Immature natural killer cell (primary cell): ENCODE measurements at regions not wholly inside any gene's neighbourhood (a gene's known extent, or its start where the extent isn't known, plus 50 kb on each side); places are given as distances from the start of the nearest gene placed in this dataset.
"Not testable (repeated sequence)": the region's sequence is repeated elsewhere in the genome, so short reads cannot be mapped to it uniquely, and the experiment has no call there.

Source experiments
- DNase-seq, 3 donors: peaks; one replicate each; pipeline ENCODE4 v3.0.0; 2022; ENCODE audit warnings: mixed read lengths in 1 of 3
- H3K27ac Mint-ChIP-seq, 6 donors: one replicate each; pipeline ENCODE4 v1.8.0; 2020; ENCODE audit warnings: mixed read lengths in 6 of 6, mild to moderate bottlenecking in 5 of 6, inconsistent platforms in 4 of 6, moderate library complexity in 3 of 6
- H3K27me3 Mint-ChIP-seq, 3 donors: one replicate each; pipeline ENCODE4 v1.8.0; 2020 to 2021; ENCODE audit warnings: low read depth in 3 of 3, mild to moderate bottlenecking in 3 of 3, mixed read lengths in 3 of 3, moderate library complexity in 3 of 3, inconsistent platforms in 1 of 3
- H3K36me3 Mint-ChIP-seq, 3 donors: one replicate each; pipeline ENCODE4 v1.8.0; 2020; ENCODE audit warnings: mixed read lengths in 3 of 3, inconsistent platforms in 2 of 3, mild to moderate bottlenecking in 2 of 3
- H3K4me1 Mint-ChIP-seq, 2 donors: one replicate each; pipeline ENCODE4 v1.8.0; 2020; ENCODE audit warnings: inconsistent platforms in 2 of 2, mild to moderate bottlenecking in 2 of 2, mixed read lengths in 2 of 2, moderate library complexity in 1 of 2
- H3K4me3 Mint-ChIP-seq, 5 donors: one replicate each; pipeline ENCODE4 v1.8.0; 2020; ENCODE audit warnings: mild to moderate bottlenecking in 5 of 5, mixed read lengths in 5 of 5, inconsistent platforms in 3 of 5, moderate library complexity in 3 of 5
- H3K9me3 Mint-ChIP-seq, 6 donors: one replicate each; pipeline ENCODE4 v1.8.0; 2020; ENCODE audit warnings: mild to moderate bottlenecking in 6 of 6, mixed read lengths in 6 of 6, inconsistent platforms in 4 of 6, moderate library complexity in 3 of 6

GRCh38 chr15:34642247-34642646 lies 58.8 kb upstream of the GOLGA8B start:
- no peaks in the 10 kb centered on the region for H3K4me1 Mint-ChIP-seq
- no peak overlapping the region for H3K27ac Mint-ChIP-seq
- peaks cover 0 to 13% (median 0%) of the 10 kb centered on the region in 3 donors for H3K27me3 Mint-ChIP-seq
- no peak overlapping the region for H3K4me3 Mint-ChIP-seq
- no peaks in the 10 kb centered on the region for H3K36me3 Mint-ChIP-seq
- DNase-seq, result no peak
- H3K9me3 Mint-ChIP-seq, result peaks cover 0 to 2% (median 0%) of the 10 kb centered on the region in 6 donors

- no peak overlapping the region for H3K27ac Mint-ChIP-seq
- no peaks in the 10 kb centered on the region for H3K36me3 Mint-ChIP-seq
- H3K9me3 Mint-ChIP-seq, result peaks cover 0 to 2% (median 0%) of the 10 kb centered on the region in 6 donors
- no peaks in the 10 kb centered on the region for H3K4me1 Mint-ChIP-seq
- no peak for DNase-seq
- peaks cover 0 to 13% (median 0%) of the 10 kb centered on the region in 3 donors for H3K27me3 Mint-ChIP-seq
- H3K4me3 Mint-ChIP-seq, result no peak overlapping the region
Observed at GRCh38 chr15:34640661-34641060, 57.2 kb upstream of the GOLGA8B start.

DNA sequence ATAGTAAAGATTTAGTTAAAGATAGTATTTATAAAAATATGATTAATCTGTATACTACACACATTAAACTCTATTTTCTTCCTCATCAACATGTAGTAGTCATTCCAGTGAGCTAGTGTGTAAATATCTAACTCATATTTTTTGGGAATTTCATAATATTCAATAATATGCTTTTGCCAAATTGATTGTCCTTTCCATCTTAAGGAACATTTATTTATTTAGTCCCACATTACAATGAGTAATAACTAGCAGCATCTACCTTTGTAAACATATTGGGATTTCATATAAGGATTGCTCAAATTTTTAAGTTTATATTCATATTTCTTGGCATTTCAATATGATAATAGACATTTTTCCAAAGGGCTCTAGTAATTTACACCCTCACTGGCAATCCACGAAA lies 53.9 kb upstream of the GOLGA8B start:
- Mint-ChIP-seq H3K27me3 (peaks cover 0 to 17% (median 0%) of the 10 kb centered on the region in 3 donors), H3K4me1 (no peaks in the 10 kb centered on the region), H3K36me3 (no peaks in the 10 kb centered on the region), H3K9me3 (peaks cover 0 to 4% (median under 1%) of the 10 kb centered on the region in 6 donors), H3K4me3 (no peak overlapping the region), H3K27ac (no peak overlapping the region)
- no peak for DNase-seq

GRCh38 chr15:34633602-34634001 lies 50.2 kb upstream of the GOLGA8B start:
- not testable (repeated sequence) for H3K36me3 Mint-ChIP-seq, DNase-seq, H3K4me3 Mint-ChIP-seq, H3K27me3 Mint-ChIP-seq, H3K27ac Mint-ChIP-seq, H3K4me1 Mint-ChIP-seq, H3K9me3 Mint-ChIP-seq
